ENCODE measurements at regions not wholly inside any gene's neighbourhood (a gene's known extent, or its start where the extent isn't known, plus 50 kb on each side); places are given as distances from the start of the nearest gene placed in this dataset.

DNA sequence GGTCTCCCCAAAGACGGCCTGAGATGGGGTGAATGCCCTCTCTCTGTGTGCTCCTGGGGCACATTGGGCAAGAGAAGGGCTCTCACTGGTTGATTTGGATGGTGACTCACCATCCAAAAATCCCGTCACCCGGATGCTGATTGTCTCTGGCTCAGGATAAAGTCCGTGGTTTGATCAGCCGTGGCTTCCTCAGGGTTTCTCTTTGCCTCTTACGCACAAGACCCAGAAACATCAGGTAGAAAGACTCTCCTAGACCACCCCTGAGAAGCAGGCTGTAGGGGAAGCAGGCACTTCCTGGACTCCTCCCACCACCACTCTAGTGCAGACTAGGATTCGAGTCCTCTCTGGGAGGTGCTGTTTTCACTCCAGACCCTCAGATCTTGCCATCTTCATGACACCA lies 176.1 kb upstream of the NCAM1 start:
- no peak for DNase-seq (ENCODE audit: low spot score)

DNA sequence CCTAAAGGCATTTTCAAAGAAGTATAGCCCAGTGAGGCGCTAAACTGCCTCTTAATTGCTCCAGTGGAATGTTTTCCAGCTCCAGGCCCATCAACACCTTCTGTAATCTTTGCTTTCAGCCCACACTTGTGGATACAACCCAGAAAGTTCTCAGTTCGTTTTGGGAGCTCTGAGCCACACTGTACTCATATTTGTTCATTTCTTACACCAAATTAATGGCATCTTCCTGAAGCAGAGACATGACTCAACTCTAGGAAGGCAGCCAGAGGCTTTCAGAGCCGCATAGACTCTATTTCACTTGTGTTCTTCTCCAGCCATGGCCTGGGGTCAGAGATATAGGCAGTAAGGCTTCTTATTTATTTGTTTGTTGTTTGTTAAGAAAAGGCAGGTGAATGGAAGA lies 175.5 kb upstream of the NCAM1 start:
- DNase-seq (ENCODE audit: low spot score) = no peak

DNA sequence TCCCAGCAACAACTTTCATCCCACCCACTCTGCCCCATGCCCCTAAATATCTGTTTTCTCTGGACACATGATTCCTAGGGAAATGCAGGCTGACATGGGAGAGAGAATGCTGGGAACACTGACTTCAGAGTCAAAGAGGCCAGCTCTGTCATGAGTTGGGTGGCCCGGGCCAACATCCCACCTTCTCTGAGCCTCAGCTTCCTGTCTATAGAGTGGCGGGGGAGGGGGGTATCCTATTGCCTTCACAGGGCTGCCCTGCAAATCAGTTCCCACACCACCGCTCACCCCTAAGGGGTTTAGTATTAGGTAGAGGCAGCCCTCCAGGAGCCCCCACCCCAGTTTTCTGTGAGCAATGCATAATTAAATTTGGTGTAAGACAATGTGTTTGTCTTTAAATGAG lies 175.0 kb upstream of the NCAM1 start:
- no peak for DNase-seq (ENCODE audit: low spot score)

DNA sequence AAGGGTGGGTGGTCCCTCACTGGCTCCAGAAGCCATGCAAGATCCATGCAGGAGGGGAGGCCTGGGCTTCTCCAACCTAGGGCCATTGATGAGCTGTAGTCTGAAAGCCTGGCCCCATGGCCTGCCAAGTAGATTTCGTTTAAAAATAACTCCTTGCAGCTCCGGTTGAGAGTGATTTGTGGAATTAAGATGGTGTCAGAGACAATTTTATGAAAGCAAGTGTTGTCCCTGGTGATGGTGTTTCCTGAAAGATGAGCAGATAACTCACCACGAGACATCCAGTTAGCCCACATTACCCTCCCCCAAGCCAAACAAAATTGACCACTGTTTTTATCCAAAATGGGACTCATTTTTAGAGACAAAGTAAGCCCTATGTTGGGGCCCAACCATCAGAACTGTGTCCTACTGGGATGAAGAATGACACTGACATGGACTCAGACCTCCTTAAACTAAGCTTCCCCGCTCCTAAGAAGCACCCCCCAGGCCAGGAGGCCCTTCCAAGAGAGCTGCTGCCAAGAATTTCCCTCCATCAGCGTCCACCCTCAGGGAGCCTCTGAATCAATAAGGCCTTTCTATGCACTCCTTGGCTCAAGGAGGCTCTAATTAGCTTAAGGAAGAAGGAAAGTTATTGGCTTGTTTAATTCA lies 174.2 kb upstream of the NCAM1 start:
- no peak for DNase-seq (ENCODE audit: low spot score)

DNA sequence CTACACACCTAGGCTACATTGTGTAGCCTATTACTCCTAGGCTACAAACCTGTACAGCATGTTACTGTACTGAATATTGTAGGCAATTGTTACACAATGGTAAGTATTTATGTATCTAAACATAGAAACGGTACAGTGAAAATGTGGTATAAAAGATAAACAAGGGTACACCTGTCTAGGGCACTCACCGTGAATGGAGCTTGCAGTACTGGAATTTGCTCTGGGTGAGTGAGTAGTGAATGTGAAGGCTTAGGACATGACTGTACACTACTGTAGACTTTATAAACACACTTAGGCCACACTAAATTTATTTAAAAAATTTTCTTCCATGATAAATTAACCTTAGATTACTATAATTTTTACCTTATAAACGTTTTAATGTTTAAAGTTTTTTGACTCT lies 171.7 kb upstream of the NCAM1 start:
- DNase-seq (ENCODE audit: low spot score) = no peak

DNA sequence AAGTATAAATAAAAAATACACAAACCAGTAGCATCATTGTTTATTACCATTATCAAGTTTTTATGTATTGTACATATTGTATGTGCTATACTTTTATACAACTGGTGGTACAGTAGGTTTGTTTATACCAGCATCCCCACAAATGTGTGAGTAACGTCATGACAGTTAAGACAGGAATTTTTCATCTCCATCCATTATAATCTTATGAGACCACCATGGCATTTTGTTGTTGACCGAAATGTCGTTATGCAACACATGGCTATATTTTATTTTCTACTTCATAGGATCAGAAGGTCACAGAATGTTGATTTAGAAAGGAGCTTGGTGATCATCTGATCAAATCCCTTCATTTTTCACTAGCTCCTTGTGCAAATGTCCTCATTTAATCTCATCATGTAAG lies 170.9 kb upstream of the NCAM1 start:
- DNase-seq (ENCODE audit: low spot score) = no peak

DNA sequence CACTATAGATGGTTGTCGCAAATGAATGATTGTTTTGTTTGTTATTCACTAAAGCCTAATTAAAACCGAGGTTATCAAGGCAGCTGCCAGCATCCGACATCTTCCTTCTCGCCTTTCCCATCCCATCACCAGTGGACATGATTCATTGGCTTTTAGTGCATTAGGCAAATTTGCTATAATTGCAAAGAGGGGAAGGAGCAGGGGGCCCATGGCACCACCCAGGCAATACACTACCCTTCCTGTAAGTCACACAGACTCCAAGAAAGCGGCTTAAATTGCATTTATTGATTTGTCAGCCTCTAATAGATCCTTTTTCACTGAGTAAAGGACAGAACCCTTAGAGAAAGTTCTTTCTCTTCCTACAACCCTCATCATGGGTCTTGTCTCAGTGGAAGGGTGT lies 169.2 kb upstream of the NCAM1 start:
- no peak for DNase-seq (ENCODE audit: low spot score)

DNA sequence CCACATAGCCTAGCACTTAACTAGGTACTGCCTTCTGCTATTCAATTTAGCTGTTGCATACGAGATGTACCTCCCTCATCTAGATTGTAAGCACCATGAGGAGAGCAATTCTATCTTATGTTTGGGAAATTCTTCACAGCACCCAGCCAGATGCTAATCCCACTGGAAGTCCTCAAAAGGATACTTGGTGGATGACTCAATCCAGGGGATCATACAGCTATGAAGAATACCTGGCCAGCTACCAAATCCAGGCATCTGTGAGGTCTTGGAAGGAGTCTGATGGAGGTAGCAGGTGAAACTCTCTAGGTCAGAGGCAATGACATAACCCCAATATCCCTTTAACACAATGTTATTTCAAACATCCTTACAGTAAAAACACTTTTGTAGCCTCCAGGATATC lies 167.8 kb upstream of the NCAM1 start:
- DNase-seq (ENCODE audit: low spot score) = no peak

DNA sequence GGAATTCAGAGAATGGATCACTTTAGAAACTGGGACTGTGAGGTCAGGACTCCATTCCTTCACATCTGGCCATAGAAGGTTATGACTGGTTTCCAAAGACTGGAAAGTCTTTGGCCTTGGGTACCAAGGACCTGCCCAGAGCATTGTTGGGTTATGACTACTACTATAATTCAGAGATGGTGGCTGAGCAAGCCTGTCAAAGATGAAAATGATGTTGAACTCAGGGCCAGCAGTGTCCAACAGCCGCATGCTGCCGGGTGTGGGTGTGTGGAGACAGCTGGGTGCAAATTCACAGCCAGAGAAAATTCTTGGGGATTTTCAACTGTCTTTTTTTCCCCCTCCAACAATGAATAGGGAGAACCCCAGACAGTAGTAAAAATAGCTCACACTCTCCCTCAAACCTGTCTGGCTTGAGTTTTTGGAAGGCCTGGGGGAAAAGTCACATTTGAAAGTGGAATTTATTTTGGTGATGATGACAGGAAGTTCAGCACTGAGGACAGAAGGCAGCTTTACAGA lies 166.8 kb upstream of the NCAM1 start:
- DNase-seq (ENCODE audit: low spot score) = no peak

DNA sequence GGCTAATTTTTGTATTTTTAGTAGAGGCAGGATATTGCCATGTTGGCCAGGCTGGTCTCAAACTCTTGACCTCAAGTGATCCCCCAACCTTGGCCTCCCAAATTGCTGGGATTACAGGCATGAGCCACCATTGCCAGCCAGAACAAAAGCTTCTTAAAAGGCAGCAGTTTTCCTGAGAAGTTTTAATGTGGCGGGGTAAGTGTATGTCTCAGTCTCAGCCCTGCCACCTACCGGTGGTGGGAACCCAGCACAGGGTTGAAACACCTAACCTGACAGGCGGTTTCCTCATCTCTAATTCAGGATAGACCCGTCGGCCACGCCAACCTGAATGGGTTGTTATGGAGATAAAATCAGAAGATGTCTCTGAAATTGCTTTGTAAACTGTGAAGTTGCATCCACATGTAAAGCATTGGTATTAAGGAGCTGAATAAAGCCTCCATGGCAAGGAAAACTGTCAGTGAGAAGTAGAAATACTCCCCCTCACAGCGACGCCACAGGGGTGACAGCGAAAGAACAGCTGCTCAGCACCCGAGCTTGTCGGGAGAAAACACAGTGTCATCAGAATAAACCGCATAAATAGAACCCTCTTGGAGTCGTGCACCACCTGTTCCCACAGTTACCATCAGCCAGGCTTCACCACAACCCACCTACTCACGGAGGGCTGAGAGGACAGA lies 165.9 kb upstream of the NCAM1 start:
- DNase-seq (ENCODE audit: low spot score) = peak; percentile 38

DNA sequence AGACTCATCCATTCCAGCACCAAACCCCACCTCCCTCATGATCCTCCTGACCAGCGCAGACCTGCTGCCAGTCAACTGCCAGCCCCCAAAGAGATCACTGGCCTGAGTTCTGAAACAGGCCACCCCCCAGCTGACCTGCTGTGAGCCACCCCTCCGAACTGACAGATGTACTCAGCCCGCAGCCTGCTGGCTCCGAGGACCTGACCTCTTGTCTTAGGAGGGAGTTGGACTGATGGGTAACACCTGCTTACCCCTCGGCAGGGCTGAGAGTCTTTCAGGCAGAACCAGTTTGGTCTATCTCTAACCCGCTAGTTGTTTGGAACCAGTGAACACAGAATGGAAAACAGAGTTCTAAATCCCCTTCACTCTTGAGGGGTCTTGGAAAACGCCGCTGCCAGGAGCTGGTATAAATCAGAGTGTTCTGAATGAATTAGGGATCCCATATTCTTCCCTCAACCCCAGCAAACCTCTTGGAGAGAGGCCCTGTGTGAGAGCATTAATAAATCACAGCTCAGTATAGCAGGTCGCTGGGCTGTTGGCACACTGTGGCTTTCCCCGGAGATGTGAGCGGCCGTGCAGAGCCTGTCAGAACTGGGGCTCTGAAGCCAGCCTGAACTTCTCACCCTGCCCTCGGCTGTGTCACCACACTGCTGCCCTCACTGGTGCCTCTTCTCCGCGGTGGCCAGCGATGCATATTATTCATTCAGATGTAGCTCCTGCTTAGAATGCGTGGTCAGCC lies 165.1 kb upstream of the NCAM1 start:
- peak; percentile 55 for DNase-seq (ENCODE audit: low spot score)

DNA sequence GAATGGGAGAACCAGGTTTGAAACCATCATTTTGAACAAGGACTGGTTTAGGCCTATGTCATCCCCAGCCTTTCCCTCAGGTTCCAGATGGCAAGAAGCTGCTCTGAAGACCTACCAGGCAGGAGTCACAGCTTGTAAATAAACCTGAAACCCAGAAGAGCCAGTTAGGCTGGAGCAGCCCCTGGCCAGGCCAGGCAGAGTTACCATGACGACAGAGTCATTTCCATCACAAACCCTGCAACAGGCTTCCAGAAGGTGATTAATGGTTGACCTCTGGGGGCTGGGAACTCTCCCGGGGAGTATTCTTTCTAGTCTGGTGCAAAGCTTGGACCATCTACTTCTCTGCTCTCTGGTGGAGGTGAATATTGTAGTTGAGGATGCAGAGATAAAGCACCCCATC lies 164.1 kb upstream of the NCAM1 start:
- DNase-seq (ENCODE audit: low spot score) = no peak

DNA sequence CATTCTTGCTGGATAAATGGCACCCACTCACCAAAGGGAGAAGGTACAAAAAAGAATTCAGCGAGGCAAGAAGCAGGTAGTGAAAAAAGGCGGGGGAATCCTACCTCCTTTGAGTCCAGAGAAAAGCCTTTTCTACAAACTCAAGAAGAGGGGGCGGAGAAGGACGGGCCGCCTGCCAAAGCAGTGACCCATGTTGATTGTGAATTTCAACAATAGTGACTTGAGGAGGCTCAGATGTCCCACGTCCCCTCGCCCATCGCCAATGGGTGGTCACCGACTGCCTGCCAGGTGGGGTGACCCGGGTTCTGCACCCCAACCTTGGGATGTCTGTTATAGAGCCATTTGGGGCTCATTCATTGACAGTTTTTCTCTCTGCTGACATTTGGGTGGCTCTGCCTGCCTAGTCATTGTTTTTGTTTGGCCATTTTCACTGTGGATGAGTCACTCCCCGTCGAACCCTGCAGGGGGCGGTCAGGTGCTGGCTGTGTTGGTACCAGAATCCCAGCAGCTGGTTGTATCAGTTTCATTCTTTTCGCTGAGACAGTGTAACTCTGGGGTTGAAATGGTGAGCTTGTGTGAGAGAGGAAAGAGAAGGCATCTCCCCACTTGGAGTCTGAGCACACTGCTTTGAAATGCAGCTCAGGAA lies 163.4 kb upstream of the NCAM1 start:
- peak; percentile 77 for DNase-seq (ENCODE audit: low spot score)

DNA sequence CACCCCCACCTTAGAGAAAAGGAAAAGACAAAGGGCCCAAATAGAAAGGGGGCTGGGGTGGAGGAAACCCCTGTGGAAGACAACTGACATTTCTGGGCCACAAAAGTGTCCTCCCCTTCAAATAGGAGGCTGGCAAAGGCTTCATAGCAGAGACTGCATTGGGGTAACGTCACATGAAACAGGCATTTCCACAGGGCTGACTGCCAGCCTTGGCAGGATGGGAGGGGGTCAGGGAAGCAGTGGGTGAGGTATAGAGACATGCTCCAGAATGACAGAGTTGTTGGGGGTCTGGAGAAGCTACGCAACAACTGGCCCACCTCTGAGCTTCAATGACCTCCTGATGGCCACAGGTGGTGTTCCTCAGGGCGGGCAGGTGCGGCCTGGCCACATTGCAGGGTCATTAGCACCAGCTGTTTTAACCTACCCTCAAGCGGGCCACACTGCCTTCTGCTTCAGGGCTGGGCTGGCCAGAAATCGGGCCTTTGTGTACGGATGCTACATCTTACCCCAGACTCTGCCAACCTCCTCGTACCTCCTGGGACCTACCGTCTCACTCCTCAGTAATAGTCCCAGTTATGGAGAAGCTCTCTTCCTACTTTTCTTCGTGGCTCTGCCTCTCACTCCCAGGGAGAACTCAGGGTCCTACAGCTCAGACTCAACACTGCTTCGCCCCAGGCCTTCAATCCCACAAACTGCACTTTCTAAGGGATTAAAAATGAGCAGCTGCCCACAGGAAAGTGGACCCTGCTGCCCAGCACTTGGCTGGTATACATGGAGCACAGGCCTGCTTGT lies 160.0 kb upstream of the NCAM1 start:
- no peak for DNase-seq (ENCODE audit: low spot score)

DNA sequence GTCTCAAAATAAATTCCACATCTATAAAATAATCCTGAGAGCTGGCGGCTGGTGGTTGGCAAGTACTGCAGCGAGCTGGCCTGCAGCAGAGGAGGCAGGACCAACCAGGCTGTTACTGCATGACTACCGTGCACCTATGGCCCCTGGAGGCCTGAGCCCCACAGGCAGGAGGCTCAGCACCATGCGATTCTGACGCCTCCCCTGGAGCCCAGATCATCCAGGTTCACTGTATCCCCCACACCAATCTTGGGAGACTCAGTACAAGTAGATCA lies 159.5 kb upstream of the NCAM1 start:
- DNase-seq (ENCODE audit: low spot score) = no peak

DNA sequence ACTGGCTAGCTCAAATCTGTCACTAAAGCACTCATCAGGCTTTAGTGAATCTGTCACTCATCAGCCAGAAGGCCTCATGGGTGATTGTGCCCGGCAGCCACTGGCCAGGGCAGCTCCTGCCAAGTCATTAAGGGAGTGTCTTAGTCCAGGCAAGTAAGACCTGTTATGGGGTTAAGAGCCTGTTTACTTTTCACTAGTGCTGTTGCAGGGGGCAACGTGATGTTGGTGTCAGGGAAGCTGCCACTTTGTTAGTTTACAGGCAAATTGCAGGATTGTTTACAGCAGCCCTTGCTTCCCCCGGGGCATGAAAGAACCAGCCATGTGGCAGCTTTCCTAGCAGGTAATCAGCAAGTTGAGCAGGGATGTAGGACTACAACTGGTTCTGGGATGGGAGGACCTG lies 155.6 kb upstream of the NCAM1 start:
- no peak for DNase-seq (ENCODE audit: low spot score)

DNA sequence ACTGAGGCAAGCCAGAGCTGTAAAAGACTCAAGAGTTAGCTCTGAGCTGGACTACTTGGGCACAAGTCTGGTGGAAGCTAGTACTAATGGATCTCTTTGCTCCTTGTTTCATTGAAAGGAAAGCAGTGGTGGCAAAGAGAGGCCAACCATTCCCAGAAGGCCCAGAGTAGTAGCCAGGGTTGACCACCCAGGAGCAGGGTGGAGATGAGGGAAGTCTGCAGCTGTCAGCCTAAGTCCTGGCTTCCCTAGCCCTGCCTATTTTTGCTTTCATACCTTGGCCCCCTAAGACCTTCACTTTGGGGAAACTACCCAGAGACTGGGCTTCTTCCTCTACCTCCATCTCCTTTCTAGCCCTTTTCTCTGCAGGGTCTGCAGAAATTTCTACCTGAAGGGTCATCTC lies 155.0 kb upstream of the NCAM1 start:
- no peak for DNase-seq (ENCODE audit: low spot score)

DNA sequence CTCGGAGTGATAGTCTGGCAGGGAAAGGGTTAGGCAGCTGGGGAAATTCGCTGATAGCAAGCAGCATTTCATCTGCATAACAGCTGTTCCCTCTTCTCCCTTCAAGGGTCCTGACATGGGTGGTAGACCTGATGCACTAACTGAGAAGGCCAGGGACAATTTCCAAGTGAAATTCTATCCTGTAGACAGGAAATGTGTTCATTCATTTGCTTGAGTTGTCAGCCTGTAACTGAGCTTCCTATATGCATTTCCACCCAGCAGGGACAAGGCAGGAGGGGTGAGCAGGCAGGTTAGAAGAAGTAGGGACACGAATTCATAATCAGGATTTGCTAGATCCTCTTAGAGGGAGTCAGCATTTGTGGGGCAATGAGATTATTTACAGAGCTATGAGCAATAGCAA lies 154.3 kb upstream of the NCAM1 start:
- no peak for DNase-seq (ENCODE audit: low spot score)

DNA sequence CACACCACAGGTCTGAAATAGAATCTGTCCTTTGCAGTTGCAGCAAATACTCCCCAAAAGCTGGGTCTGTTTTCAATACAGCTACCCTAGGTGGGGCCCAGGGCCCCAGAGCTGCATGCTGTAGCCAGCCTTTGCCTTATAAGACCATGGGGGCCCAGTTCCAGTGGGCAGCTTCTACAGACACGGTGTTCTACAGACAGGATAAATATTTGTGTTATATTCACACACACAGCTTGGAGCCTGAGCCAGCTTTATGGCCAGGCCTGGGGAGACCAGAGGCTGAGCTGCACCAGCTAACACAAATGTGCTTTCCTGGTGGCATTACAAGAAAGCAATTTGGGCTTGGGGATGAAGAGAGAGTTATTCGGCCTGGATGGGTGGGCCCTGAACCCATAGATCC lies 151.8 kb upstream of the NCAM1 start:
- DNase-seq (ENCODE audit: low spot score) = no peak

DNA sequence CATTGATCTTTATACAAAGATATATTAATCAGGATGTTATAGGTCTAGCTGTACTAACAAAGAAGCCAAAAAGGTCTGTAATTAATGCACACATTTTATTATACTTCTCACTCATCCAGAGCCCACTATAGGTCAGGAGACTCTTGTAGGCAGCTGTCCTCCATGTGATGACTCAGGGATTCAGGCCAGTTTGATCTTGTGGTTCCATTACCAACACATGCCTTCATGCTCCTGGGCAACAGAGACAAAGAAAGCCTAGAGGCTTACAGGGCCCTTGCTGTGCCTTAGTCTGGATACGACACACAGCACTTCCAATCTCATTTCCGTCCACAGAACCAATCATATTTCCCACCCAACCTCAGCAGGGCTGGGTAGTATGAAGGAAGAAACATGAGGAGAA lies 150.3 kb upstream of the NCAM1 start:
- DNase-seq (ENCODE audit: low spot score) = no peak

DNA sequence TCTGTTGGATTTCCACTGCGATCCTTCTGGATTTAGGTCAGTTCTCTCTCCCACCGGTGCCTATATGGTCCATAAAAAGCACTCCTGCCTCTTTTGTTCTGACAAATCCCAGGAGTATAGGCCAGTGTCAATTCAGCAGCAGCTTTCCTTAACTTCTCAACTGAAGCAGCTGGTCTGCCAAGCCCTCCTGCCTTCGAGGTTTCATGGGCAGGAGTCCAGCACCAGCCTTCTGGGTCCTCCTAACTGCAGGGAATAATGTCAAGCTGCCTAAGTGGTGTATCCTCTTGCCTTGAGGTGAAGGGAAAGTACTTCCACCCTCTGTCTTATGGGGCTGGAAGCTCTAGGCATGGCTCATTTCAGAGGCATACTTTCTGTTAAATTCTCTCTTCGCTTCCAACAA lies 149.4 kb upstream of the NCAM1 start:
- DNase-seq (ENCODE audit: low spot score) = no peak

DNA sequence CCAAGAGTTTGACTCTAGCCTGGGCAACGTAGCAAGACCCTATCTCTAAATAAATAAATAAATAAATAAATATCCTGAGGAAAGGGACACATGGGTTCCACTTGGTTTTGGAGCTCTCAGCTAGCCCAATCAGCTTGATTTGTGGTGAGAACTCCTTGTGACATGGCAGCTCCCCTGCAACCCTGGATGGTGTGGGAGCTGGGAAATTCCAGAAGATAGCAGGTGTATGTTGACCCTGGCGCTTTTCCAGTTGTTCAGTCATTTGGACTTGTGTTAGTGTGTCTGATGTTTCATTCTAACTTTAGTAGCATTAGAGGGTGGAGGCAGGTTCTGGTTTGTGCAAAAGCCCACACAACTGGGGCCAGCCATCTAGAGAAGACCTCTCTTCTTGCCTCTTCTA lies 148.5 kb upstream of the NCAM1 start:
- DNase-seq (ENCODE audit: low spot score) = no peak

All from Ammon's horn (tissue), 1 donor.